ENCODE measurements at regions not wholly inside any gene's neighbourhood (a gene's known extent, or its start where the extent isn't known, plus 50 kb on each side); places are given as distances from the start of the nearest gene placed in this dataset.
"Not testable (repeated sequence)": the region's sequence is repeated elsewhere in the genome, so short reads cannot be mapped to it uniquely, and the experiment has no call there.

DNA sequence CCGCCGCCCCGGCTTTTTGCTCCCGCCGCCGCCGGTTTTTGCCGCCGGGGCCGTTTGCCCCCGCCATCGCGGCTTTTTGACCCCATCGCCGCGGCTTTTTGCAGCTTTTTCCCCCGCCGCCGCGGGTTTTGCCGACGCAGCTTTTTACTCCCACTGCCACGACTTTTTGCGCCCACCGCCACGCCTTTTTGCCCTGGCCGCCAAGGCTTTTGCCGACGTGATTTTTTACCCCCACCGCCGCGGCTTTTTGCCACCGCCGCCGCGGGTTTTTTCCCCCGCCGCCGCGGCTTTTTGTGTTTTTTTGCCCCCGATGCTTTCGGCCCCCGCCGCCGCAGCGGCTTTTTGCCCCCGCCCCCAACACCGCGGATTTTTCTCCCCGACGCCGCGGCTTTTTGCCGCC lies 5001.9 kb upstream of the OR11H1 start:
- DNase-seq (ENCODE audit: low spot score); ATAC-seq (ENCODE audit: low FRiP score): not testable (repeated sequence)

DNA sequence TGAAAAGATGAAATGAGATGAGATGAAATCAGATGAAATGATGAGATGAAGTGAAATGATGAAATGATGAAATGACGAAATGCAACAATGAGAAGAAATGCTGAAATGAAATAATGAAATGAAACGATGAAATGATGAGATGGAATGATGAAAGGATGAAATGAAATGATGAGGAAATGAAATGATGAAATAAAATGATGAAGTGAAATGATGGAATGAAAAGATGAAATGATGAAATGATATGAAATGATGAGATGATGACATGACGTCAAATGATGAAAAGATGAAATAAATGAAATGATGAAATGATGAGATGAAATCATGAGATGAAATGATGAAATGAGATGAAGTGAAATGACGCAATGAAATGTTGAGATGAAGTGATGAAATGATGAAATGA lies 4996.9 kb upstream of the OR11H1 start:
- not testable (repeated sequence) for ATAC-seq (ENCODE audit: low FRiP score)

DNA sequence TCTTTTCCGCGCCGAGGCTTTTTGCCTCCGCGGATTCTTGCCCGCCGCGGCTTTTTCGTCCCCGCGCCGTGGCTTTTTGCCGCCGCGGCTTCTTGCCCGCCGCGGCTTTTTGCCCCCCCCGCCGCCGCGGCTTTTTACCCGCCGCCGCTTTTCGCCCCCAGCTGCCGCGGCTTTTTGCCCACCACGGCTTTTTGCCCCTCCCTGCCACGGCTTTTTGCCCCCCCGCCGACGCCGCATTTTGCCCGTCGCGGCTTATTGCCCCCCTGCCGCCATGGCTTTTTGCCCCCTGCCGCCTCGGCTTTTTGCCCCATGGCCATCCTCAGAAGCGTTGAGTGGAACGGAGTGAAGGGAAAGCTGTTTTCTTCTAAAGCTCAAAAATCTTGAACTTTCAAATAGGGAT lies 4955.5 kb upstream of the OR11H1 start:
- not testable (repeated sequence) for ATAC-seq (ENCODE audit: low FRiP score); DNase-seq (ENCODE audit: low spot score)

More for the DNA sequence above, 4996.9 kb upstream of the OR11H1 start:
- DNase-seq (ENCODE audit: low spot score), result not testable (repeated sequence)

DNA sequence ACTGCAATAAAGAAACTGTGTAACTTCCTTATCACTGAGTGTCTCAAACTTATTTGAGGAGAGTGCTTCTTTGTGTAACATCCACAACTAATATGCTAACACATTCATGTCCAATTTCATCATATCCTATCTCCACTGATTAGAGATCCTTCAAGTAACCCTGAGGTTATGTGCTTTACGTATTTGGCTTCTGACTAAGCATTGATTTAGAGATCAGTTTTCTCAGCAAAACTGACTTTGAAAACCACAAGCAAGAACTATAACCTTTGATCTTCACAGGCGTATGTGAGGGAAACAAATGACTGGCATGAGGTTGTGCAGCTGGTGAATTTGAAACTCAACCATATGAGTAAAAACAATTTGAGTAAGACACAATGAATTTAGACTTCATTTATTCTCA lies 4926.9 kb upstream of the OR11H1 start:
- DNase-seq (ENCODE audit: low spot score); ATAC-seq (ENCODE audit: low FRiP score): not testable (repeated sequence)

DNA sequence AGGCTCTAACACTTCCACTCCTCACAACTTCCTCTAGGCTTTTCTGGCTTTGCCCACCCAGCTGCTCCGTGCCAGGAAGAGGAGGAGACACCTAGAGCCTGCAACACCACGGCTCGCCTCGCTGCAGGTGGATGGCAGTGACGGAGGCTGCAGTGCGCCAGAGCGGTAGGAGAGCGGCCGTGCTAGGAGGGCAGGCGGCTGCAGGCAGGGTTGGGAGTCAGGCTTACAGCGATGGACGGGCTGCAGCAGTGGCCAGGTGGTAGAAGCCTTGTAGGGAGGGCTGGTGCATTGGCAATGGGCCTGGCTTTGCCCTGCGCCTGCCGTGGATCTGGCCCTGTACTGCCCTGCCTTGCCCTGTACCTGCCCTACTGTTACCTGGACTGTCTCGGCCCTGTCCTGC lies 4896.0 kb upstream of the OR11H1 start:
- not testable (repeated sequence) for ATAC-seq (ENCODE audit: low FRiP score); DNase-seq (ENCODE audit: low spot score)

DNA sequence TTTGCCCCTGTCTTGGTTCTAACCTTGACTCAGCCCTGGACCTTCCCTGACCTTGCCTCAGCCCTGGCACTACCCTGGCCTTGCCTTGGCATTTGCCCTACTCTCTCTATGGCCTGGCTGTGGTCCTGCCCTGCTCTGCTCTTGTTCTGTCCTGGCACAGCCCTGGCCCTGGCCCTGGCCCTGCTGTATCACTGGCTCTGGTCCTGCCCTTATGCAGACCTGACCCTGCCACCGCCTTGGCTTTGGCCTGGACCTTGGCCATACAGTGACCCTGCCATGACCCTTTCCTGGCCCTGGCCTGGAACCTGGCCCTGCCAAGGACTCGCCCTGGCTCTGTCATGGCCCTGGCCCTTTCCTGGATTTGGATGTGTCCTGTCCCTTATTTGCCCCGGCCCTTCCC lies 4892.7 kb upstream of the OR11H1 start:
- ATAC-seq (ENCODE audit: low FRiP score); DNase-seq (ENCODE audit: low spot score): not testable (repeated sequence)

DNA sequence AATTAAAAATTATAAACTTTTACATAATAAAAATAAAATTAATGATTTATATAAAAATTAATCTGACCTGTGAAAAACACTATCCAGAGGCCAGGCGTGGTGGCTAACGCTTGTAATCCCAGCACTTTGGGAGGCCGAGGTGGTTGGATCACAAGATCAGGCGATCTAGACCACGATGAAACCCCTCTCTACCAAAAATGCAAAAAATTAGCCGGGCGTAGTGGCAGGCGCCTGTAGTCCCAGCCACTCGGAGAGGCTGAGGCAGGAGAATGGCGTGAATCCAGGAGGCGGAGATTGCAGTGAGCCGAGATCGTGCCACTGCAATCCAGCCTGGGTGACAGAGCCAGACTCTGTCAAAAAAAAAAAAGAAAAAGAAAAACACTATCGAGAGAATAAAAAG lies 4865.2 kb upstream of the OR11H1 start:
- not testable (repeated sequence) for DNase-seq (ENCODE audit: low spot score); ATAC-seq (ENCODE audit: low FRiP score)

DNA sequence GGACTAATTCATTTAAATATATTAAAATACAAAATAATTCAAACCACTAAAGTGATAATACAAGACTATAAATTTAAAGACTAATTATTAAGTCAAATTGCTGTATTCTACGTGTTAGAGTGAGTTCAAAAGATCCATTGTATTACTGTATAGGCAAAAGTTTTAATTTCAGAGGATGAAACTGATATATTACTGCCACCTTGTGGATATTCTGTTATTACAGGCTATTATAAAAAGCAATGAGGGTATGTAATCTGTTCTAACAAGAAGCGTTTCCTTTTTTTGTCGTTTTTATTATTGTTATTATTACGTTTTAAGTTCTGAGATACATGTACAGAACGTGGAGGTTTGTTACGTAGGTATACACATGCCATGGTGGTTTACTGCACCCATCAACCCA lies 4854.9 kb upstream of the OR11H1 start:
- not testable (repeated sequence) for DNase-seq (ENCODE audit: low spot score); ATAC-seq (ENCODE audit: low FRiP score)

DNA sequence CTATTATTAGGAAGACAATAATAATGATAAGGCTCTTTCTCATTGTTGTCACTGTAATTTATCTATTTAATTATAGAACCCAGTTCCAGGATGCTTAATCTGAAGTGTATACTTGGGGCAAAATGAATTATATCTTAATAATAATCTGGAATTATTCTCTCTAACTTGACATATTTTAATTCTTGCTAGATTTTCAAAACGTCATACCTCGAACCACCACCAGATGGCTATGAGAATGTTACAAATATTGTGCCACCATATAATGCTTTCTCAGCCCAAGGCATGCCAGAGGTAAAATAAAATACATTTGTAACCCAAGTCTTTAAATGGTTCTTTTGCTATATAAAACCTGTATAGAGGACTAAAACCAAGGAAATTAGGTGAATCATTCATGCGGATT lies 4849.3 kb upstream of the OR11H1 start:
- not testable (repeated sequence) for DNase-seq (ENCODE audit: low spot score); ATAC-seq (ENCODE audit: low FRiP score)

DNA sequence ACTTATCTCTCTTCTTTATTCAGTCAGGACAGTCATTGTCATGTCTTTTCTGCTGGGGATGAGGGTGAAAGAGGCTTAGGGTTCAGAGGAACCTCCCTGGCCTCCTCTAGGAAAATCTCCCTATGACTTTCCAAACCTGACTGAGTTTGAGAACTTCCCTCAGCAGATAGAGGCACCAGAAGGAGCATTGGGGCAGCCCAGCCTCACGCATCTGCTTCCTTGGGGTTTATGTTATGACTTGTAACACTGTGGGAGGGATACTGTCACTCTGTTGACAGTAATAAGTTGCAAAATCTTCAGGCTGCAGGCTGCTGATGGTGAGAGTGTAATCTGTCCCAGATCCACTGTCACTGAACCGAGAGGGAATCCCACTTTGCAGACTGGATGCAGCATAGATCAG lies 4842.6 kb upstream of the OR11H1 start:
- DNase-seq (ENCODE audit: low spot score); ATAC-seq (ENCODE audit: low FRiP score): not testable (repeated sequence)

DNA sequence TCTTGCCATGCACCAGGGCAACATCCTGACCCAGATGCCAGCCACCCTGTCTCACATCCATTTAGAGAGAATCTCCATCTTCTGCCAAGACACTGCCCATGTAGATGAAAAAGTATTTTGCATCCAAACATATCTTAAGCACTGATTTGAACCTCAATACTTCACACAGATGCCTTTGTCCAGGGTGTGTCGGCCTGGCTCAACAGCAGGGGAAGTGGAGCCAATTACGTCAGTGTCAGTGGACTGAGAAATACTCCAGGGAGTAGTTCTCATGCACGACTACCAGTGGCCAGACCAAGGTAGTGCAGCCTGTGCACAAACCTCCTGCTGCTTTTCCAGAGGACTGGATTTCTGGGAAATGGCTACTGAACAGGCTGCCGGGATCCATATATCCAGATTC lies 4840.7 kb upstream of the OR11H1 start:
- not testable (repeated sequence) for DNase-seq (ENCODE audit: low spot score)

DNA sequence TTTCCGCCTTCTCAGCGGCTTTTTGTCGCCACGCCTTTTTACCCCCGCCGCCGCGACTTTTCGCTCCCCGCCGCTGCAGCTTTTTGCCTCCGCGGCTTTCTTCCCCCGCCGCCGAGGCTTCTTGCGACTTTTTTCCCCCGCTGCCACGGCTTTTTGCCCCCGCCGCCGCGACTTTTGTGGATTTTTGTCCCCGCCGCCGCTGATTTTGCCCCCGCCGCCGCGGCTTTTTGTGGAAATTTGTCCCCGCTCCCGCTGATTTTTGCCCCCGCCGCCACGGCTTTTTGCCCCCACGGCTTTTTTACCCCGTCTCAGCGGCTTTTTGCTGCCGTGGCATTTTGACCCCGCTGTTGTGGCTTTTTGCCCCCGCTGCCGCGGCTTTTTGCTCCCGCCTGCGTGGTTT lies 4829.2 kb upstream of the OR11H1 start:
- not testable (repeated sequence) for ATAC-seq (ENCODE audit: low FRiP score); DNase-seq (ENCODE audit: low spot score)

More for the DNA sequence above, 4840.7 kb upstream of the OR11H1 start:
- not testable (repeated sequence) for ATAC-seq (ENCODE audit: low FRiP score)

DNA sequence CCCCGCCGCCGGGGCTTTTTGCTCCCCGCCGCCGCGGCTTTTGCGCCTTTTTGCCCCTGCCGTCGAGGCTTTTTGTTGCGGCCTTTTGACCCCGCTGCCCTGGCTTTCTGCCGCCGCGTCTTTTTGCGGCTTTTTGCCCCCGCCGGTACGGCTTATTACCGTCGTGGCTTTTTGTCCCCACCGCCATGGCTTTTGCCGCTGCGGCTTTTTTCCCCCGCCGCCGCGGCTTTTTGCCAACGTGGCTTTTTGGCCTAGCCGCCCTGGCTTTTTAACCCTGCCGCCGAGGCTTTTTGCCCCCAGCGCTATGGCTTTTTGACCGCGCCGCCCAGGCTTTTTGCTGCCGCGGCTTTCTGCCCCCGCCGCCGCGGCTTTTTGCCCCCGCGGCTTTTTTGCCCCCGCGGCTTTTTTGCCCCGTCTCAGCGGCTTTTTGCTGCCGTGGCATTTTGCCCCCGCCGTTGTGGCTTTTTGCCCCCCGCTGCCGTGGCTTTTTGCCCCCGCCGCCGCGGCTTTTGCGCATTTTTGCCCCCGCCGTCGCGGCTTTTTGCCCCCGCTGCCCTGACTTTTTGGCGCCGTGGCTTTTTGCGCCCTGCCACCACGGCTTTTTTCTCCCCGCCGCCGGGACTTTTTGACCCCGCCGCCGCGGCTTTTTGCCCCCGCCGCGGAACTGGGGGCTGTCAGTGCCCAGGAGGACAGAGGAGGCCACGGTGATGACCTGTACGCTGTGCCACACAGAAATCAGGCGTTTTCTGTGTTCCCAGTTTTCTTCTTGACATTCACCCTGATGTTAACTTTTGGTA lies 4828.5 kb upstream of the OR11H1 start:
- not testable (repeated sequence) for DNase-seq (ENCODE audit: low spot score); ATAC-seq (ENCODE audit: low FRiP score)

DNA sequence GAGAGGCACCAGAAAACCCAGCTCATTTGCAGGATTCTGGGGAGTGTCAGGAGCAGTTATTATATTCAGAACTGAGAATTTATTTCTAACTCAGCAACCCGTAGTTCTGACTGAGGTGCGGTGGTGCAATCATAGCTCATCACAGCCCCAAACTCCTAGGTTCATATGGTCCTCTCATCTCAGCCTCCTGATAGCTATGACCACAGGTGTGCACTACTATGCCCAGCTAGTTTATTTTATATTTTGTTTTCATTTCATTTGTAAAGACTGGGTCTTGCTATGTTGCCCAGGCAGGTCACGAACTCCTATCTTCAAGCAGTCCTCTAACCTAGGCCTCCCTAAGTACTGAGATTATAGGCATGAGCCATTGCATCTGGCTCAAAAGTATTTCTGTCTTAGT lies 4819.8 kb upstream of the OR11H1 start:
- not testable (repeated sequence) for ATAC-seq (ENCODE audit: low FRiP score); DNase-seq (ENCODE audit: low spot score)

DNA sequence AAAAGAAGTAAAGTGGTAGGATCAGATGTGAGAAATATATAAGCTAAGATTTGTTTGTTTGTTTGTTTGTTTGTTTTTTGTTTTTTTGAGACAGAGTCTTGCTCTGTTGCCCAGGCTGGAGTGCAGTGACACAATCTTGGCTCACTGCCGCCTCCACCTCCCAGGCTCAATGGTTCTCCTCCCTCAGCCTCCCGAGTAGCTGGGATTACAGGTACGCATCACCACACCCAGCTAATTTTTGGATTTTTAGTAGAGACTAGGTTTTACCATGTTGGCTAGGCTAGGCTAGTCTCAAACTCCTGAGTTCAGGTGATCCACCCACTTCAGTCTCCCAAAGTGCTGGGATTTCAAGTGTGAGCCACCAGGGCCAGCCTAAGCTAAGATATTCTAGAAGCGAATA lies 4817.1 kb upstream of the OR11H1 start:
- DNase-seq (ENCODE audit: low spot score), result not testable (repeated sequence)

DNA sequence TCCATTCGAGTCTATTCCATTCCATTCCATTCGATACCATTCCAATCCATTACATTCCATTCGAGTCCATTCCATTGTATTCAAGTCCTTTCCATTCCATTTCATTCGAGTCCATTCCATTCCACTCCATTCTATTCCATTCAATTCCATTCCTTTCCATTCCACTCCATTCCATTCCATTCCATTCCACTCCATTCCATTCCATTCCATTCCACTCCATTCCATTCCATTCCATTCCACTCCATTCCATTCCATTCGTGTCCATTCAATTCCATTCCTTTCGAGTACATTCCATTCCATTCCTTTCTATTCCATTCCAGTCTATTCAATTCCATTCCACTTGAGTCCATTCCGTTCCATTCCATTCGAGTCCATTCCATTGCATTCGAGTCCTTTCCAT lies 4805.2 kb upstream of the OR11H1 start:
- not testable (repeated sequence) for DNase-seq (ENCODE audit: low spot score); ATAC-seq (ENCODE audit: low FRiP score)

More for the DNA sequence above, 4817.1 kb upstream of the OR11H1 start:
- not testable (repeated sequence) for ATAC-seq (ENCODE audit: low FRiP score)

DNA sequence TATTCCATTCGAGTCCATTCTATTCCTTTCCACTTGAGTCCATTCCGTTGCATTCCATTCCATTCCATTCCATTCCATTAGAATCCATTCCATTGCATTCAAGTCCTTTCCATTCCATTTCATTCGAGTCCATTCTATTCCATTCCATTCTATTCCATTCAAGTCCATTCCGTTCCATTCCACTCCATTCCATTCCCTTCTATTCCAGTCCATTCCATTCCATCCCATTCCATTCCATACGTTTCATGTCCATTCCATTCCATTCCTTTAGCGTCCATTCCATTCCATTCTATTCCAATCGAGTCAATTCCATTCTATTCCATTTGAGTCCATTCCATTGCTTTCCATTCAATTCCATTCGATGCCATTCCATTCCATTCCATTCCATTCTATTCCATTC lies 4804.0 kb upstream of the OR11H1 start:
- not testable (repeated sequence) for ATAC-seq (ENCODE audit: low FRiP score); DNase-seq (ENCODE audit: low spot score)

Data from omental fat pad (tissue), 1 donor.